ENCODE measurements at regions not wholly inside any gene's neighbourhood (a gene's known extent, or its start where the extent isn't known, plus 50 kb on each side); places are given as distances from the start of the nearest gene placed in this dataset.

GRCh38 chr18:76643996-76644395, 149.0 kb upstream of the ZNF516 start:
- no peak for TF ChIP-seq CTCF (IDR thresholded peaks at IDR 0.05; ENCODE audit: low read length)
- TF ChIP-seq EZH2 (IDR thresholded peaks at IDR 0.05; ENCODE audit: borderline replicate concordance, low read length), result no peak
